SK-MEL-5 (cell line): ENCODE measurements at regions not wholly inside any gene's neighbourhood (a gene's known extent, or its start where the extent isn't known, plus 50 kb on each side); places are given as distances from the start of the nearest gene placed in this dataset.

ENCODE experiments used
- DNase-seq: peaks from one replicate; pipeline ENCODE4 v3.0.0-alpha.2; 2016; ENCODE audit warnings: low read depth, low spot score
- in situ Hi-C: cut with HindIII; loops from 2 replicates; pipeline ENCODE4 v1.10.0; 2016; ENCODE audit warnings: low sequenced_read_pairs, high pct_unique_total_duplicates, low pct_unique_long_range_greater_than_20kb

DNA sequence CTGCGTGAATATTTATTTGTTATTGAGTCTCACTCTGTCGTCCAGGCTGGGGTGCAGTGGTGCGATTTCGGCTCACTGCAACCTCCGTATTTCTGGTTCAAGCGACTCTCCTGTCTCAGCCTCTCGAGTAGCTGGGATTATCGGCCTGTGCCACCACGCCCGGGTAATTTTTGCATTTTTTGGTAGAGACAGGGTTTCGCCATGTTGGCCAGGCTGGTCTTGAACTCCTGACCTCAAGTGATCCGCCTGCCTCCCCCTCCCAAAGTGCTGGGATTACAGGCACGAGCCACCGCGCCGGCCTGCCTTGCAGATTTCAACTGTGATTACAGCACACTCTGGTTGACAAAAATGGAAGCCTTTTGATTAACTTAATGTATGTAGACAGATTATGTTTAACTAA, 730.0 kb upstream of the VSTM2A start:
- in situ Hi-C loops, result no loop called here
- DNase-seq, result no peak

DNA sequence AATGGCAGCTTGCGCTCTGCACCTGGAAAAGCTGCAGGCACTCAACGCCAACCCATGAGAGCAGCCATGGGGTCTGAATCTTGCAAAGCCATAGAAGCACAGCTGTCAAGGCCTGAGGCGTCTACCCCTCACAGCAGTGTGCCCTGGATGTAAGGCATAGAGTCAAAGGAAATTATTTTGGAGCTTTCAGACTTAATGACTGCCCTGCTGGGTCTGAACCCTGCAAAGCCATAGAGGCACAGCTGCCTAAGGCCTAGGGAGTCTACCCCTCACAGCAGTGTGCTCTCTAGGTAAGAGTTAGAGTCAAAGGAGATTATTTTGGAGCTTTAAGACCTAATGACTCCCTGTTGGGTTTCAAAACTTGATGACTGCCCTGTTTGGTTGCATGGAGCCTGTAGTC, 706.9 kb upstream of the VSTM2A start:
- in situ Hi-C loops, result no loop called here
- DNase-seq, result no peak

DNA sequence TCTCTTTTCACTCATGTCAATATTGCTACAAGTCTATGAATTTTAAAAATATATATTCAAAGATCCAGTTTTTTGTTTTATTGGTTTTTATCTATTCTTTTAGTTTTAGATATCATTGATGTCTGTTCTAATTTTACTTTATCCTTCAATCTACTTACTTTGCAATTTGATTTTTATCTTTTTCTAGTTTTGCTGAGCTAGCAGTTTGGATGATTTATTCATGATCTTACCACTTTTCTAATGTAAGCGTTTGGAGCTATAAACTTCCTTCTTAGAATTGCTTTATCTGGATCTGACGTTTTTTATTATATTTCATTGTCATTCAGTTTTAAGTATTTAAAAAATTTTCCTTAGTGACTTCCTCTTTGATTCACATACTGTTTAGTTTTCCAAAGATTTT, 664.5 kb upstream of the VSTM2A start:
- in situ Hi-C loops, result no loop called here

DNA sequence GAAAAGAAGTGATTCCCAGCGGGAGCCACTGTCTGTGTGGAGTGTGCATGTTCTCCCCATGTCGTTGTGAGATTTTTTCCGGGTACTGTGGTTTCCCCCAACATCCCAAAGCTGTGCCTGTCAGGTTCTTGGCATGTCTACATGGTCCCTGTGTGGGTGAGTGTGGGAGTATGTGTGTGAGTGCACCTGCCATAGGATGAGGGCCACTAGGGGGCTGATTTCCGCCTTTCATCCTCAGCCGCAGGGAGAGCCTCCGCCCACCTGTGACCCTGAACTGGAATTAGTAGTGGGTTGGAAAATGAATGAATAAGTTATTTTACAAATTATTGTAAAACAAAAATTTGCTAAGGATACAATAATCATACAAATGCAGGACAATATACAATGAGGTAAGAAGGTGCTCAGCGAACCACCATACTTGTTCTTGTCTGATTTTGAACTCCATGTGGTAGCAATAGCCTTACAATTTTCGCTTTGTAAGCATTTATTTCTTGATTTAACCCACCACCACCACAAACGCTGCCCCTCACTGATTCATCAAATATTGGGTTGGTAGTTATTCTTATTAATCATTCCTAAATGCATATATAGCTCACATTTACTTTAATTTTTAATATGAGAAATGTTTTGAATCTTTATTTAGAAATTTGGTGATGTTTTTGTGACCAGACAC, 641.2 kb upstream of the VSTM2A start:
- no peak for DNase-seq
- in situ Hi-C loops, result no loop called here

More for the DNA sequence above, 664.5 kb upstream of the VSTM2A start:
- no peak for DNase-seq

DNA sequence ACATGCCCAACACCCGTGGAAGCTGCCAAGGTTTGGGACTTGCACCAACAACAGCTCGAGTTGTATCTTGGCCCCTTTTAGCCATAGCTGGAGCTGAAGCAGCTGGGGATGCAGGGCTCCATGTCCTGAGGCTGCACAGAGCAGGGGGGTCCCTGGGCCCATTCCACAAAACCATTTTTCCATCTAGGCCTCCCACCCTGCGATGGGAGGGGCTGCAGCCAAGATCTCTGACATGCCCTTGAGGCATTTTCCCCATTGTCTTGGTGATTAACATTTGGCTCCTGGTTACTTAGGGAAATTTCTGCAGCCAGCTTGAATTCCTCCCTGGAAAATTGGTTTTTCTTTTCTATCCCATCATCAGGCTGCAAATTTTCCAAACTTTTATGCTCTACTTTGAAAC, 637.8 kb upstream of the VSTM2A start:
- in situ Hi-C loops, result no loop called here

DNA sequence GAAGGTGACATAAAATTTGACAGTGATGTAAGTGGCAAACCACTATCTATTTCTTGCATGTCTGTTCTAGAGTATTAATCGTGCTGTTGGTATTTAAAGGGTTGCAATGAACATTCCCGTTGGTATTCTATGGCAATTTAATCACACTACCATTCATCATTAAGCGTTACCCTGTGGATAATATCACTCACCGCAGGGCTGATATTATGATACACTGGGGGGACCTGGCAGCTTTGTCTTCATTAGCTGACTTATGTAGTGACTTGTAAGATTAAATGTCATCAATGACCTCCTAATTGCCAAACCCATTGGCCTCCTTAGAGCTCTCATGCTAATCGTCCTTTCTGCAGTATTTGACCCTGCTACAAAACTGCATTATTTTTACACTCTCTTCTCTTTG, 624.5 kb upstream of the VSTM2A start:
- no peak for DNase-seq
- in situ Hi-C loops, result no loop called here

More for the DNA sequence above, 637.8 kb upstream of the VSTM2A start:
- DNase-seq, result no peak

DNA sequence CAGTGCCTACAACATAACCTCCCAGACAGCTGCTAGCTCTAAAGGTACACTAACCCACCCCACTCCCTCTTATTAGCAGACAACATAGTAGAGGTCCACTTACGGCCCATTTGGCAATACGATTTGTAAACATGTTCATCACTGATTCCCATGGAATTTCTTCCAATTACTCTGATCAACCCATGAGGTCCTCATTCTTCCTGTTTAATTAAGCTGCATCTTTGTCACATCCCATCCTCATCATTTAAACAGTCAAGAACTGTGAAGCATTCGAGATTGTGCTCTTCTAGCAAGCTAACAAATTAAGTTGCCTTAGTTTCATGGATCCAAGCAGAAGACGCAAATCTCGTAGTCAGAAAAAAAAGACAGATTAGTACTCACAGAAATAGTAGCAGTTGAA, 622.2 kb upstream of the VSTM2A start:
- in situ Hi-C loops, result no loop called here
- no peak for DNase-seq

DNA sequence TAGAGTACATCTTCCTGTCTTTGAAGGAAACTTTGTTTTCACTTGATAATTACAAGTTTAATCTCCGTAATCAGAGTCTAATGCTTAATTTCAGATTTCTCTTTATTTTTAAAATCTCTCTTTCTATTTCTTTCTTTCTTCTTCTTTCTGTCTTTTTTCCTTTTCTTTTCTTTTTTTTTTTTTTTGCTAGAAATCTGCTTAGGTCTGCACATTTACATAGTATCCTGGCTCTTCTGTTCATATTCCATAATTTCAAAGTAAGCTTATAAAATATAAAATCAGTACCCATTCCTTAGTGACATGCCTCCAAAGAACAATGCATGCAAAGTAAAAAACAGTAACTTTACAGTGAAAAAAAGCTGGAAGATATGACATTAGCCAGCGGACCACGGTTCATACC, 601.7 kb upstream of the VSTM2A start:
- in situ Hi-C loops, result no loop called here
- no peak for DNase-seq

DNA sequence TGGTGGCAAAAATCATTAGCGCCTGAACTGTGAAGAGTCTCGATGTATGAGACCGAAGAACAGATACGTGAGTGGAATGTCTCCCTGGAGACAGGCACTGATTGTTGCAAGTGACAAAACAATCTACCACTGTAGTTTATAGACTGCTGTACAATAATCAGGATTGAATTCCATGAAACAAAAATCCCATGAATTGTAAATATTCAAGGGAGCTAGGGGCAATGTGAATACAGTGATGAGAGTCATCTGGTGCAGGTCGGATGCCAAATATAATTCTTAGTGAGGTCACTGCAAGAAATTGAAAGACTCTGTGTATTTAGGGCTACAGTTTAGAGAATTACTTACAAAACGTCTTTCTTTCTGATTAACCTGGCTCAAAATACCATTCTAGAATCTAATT, 594.4 kb upstream of the VSTM2A start:
- in situ Hi-C loops, result no loop called here
- peak; percentile 35 for DNase-seq

DNA sequence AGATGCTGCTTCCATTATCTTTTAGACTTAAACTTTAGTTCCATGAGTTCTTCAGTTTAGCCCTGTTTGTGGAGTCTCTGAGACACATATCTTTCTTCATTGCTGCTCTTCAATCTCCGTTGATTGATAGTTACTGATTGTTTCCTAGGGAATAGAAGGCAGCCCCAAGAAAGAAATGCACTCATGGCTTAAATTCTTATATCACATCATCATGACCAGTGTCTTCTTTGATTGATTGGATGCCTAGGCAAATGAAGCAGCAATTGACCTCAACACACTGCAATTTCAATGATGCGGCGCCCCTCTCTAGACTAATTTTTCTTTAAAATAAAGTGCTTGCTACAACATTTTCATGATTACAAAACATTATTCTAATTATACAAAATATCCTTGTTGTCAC, 576.5 kb upstream of the VSTM2A start:
- no peak for DNase-seq
- in situ Hi-C loops, result no loop called here

DNA sequence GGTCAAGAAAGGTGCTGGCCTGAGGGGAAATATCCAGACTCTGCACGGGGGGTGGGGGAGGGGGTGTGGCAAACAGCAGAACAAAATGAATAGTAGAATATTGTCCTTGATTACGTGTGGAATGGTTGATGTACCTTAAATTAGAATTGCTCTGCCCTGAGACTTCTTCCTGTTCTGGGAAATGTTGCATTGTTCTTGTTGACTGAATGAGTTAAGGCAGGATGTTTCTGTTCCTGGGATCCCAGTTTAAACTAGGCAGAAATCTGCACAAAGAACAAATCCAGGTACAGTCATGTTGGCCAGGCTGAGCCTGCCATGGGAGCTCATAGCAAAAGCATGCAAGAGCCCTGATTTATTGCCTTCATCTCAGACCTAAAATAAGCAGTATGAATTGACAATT, 558.7 kb upstream of the VSTM2A start:
- in situ Hi-C loops, result no loop called here
- no peak for DNase-seq

DNA sequence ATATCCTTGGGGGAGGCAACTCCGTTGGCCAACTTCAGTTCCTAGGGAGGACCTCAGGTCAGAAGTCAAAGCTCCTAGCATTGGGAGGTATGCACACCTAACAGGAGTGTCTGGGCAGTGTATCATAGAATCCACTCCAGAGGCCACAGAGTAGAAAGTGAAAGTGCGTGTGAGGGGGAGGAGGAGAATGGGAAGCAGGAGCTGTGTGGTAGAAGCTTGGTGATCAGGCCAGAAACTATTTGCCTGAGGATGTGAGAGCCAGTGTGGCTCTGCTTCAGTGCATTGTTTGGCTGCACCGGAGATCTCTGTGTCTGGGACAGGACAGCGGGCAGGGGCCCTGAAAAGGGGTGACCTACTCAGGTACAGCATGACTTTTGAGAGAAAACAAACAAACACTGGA, 557.4 kb upstream of the VSTM2A start:
- DNase-seq, result peak; percentile 7
- in situ Hi-C loops, result no loop called here

DNA sequence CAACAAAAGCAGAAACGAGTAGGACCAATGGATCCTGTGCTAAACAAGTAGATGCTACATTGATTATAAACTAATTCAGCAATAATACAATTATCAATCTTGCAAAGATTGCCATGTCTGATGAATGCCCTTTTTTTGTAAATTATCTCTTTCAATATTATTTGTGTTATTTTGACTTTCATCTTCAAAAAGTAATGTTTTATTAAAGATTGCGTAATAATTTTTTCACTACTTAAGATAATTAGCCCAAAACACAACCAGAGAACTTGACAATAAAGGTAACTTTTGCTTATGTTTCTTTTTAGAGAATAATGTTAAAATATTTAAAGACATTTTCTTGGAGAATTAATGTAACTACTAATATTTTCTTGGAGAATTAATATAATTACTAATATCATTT, 553.8 kb upstream of the VSTM2A start:
- in situ Hi-C loops, result no loop called here
- DNase-seq, result no peak

DNA sequence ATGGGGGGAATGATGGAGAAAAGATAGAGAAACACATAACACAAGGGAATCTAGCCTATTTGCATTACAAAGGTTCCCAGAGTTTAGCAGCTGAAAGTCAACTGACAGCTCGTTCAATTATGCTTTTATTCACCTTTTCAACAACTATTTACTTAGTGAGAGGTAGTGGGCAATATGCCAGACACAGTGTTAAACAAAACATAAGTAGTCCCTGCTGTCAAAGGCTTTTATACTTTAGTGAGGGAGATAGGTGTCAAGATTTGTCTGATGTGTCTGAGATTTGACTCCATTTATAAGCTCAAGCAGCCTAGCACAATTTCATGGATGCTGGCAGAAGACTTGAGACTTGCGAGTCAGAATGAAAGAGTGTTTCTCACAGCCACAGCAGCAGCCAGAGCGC, 549.0 kb upstream of the VSTM2A start:
- in situ Hi-C loops, result no loop called here
- DNase-seq, result no peak

DNA sequence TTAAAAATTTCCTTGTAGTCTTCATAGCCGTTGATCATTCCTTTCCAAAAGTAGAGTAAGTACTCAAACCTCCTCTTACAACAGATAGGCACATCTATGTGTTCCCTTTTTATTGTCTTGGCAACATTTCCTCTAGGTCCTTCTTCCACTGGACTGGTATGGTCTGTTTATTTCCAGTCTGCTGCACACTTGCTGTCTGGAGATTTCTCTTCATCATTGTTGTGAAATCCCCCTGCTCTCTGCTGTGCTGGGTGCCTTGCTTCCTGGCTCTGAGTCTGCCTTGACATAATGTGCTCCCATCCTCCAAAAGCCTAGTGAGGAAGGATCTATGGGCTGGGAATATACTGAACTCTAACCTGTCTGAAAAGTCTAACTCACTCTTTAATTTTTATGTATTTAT, 545.3 kb upstream of the VSTM2A start:
- DNase-seq, result no peak
- in situ Hi-C loops, result no loop called here

DNA sequence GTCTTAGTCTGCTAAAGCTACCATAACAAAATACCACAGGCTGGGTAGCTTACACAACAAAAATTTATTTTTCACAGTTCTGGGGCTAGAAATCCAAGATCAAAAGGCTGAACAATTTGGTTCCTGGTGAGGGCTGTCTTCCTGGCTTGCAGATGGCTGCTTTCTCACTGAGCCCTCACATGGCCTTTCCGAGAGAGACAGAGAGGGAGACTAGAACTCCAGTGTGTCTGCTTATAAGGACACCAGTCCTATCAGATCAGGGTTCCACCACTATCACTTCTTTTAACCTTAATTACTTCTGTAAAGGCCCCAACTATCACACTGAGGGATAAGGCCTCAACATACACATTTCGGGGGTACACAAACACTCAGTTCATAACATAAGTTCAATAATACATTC, 527.4 kb upstream of the VSTM2A start:
- in situ Hi-C loops, result no loop called here
- DNase-seq, result no peak

DNA sequence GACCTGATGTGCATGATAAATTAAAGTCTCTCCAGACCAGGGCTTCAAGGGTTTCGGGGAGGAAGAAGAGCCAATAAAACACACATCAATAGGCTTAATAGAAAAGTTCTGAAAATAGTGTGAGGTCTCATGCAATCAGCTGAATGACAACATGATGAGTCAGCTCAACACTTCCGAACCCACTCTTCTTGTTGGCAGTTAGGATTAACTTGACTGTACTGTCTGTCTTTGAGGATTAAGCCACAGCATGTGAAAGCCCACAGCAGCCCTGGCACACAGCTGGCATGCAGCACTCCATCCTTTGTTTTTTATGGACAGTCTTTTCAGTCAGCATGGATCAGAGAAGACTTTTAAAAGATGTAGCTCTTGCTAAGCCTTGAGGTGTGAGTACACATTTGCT, 526.9 kb upstream of the VSTM2A start:
- no peak for DNase-seq
- in situ Hi-C loops, result no loop called here

DNA sequence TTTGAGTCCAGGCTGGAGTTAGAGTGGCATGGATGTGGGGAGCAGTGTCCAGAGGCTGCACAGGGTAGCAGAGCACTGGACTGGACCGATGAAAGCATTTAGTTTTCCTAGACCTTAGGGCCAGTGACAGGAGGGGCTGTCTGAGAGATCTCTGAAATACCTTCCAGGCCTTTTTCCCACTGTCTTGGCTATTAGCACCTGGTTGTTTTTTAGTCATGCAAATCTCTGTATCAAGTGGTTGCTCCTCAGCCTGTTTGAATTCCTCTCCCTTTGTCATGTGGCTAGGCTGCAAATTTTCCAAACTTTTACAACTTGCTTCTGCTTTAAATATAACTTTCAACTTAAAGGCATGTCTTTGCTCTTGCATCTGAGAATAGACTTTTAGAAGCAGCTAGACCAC, 504.3 kb upstream of the VSTM2A start:
- in situ Hi-C loops, result no loop called here

DNA sequence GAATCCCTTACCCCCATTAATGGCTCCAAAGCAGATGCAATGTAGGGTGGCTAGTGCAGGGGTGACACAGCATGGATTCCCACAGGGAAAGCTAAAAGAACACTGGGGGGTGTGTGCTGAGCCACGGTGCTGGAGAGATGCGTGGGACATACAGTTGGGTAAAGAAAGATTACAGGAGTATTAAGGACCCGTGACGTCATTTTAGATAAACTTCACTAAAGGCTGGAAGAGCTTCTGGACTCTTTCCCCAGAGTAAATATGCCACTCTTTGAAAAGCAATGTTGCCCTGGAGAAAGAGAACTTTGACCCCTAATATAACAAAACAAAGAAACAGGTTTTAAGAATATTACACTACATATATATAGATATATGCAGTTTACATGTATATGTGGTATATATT, 481.5 kb upstream of the VSTM2A start:
- in situ Hi-C loops, result no loop called here

More for the DNA sequence above, 504.3 kb upstream of the VSTM2A start:
- no peak for DNase-seq

DNA sequence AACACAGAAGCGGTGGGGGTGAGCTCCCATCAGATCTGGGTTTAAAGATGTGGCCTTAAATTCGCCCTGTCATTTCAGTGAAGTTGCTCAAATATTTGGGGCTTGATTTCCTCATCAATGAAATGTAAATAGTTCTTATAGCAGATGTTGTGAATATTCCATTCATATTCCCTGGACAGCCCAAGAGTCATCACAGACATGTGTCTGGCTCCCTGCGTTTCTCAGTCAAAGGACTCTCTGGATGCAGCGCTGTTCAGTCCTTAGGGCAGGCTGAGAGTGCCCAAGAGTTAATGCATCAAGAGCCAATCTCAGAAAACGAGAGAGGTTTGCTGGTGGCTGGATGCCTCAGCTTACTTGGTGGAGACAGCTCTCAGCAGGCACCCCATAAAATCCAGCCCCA, 475.5 kb upstream of the VSTM2A start:
- in situ Hi-C loops, result no loop called here
- no peak for DNase-seq

More for the DNA sequence above, 481.5 kb upstream of the VSTM2A start:
- no peak for DNase-seq
